ENCODE measurements at regions not wholly inside any gene's neighbourhood (a gene's known extent, or its start where the extent isn't known, plus 50 kb on each side); places are given as distances from the start of the nearest gene placed in this dataset.

GRCh38 chr2:173854141-173854540 is 111.0 kb downstream of the SP3 start:
- H3K36me3 ChIP-seq (replicated peaks in 1 of 2; ENCODE audit: control insufficient read depth in 1 of 2, insufficient read depth in 2 of 2, low read length in 2 of 2) = no peaks in the 10 kb centered on the region
- H3K9ac ChIP-seq (ENCODE audit: insufficient read depth, low read depth, low read length) = no peak overlapping the region
- no peak for FAIRE-seq
- TF ChIP-seq THYN1 (CRISPR knock-in tag; IDR thresholded peaks at IDR 0.05; ENCODE audit: borderline replicate concordance, low read depth) (no peak), POLR2AphosphoS2 (IDR thresholded peaks at IDR 0.05; ENCODE audit: low read depth, low read length) (no peak), ZSCAN20 (CRISPR knock-in tag; IDR thresholded peaks at IDR 0.05; ENCODE audit: borderline replicate concordance) (no peak), TP53 (CRISPR knock-in tag; conservative IDR thresholded peaks at IDR 0.05) (no peak)
- no peaks in the 10 kb centered on the region for H3K4me1 ChIP-seq (ENCODE audit: insufficient read depth, low read length)
- CTCF ChIA-PET (ENCODE audit: low intra/inter-chr PET ratio, low total read pairs) = no interaction called here
- WGBS (ENCODE audit: low lambda C conversion rate) = 42% methylated on average over 6 of the region's 6 CpGs
- H3K9me3 ChIP-seq (ENCODE audit: low read length) = no peaks in the 10 kb centered on the region
- no peak for ATAC-seq
- POLR2A ChIA-PET = no interaction called here
- no peak overlapping the region for H3K4me2 ChIP-seq (ENCODE audit: low read depth, low read length)
- DNase-seq (ENCODE audit: low spot score) = no peak
- no peak overlapping the region for H2AFZ ChIP-seq (ENCODE audit: low read length)
- intact Hi-C loops (cut with micrococcal nuclease; ENCODE audit: unreplicated experiment) = no loop called here
- in situ Hi-C loops (cut with HindIII; ENCODE audit: extremely low pct_ligation_motif_present, low pct_unique_long_range_greater_than_20kb) = no loop called here
- H3K27ac ChIP-seq (ENCODE audit: extremely low read length, insufficient read depth, low read length) = no peak overlapping the region
- H4K20me1 ChIP-seq (ENCODE audit: insufficient read depth, low read length) = no peaks in the 10 kb centered on the region
- H3K79me2 ChIP-seq (ENCODE audit: insufficient read depth, low read length) = no peaks in the 10 kb centered on the region
- H3K4me3 ChIP-seq (replicated peaks in 1 of 3; ENCODE audit: insufficient read depth in 1 of 3, low read depth in 2 of 3, low read length in 3 of 3) = no peak overlapping the region
- H3K27me3 ChIP-seq (ENCODE audit: control insufficient read depth in 1 of 2, insufficient read depth in 2 of 2, low read length in 2 of 2) = peaks cover 0 to 33% of the 10 kb centered on the region in 2 experiments; a peak in 3 of 5 replicates
- BruUV-seq (replicated peaks) = no TSS peak

- no TSS peak for BruUV-seq (replicated peaks)
- Histone ChIP-seq H2AFZ (ENCODE audit: low read length) (no peak overlapping the region), H3K4me1 (ENCODE audit: insufficient read depth, low read length) (no peaks in the 10 kb centered on the region), H4K20me1 (ENCODE audit: insufficient read depth, low read length) (no peaks in the 10 kb centered on the region), H3K27ac (ENCODE audit: extremely low read length, insufficient read depth, low read length) (no peak overlapping the region), H3K4me3 (replicated peaks in 1 of 3; ENCODE audit: insufficient read depth in 1 of 3, low read depth in 2 of 3, low read length in 3 of 3) (no peak overlapping the region), H3K4me2 (ENCODE audit: low read depth, low read length) (no peak overlapping the region), H3K27me3 (ENCODE audit: control insufficient read depth in 1 of 2, insufficient read depth in 2 of 2, low read length in 2 of 2) (peaks cover 0 to 32% of the 10 kb centered on the region in 2 experiments; a peak in 3 of 5 replicates), H3K36me3 (replicated peaks in 1 of 2; ENCODE audit: control insufficient read depth in 1 of 2, insufficient read depth in 2 of 2, low read length in 2 of 2) (no peaks in the 10 kb centered on the region), H3K79me2 (ENCODE audit: insufficient read depth, low read length) (no peaks in the 10 kb centered on the region), H3K9ac (ENCODE audit: insufficient read depth, low read depth, low read length) (no peak overlapping the region), H3K9me3 (ENCODE audit: low read length) (no peaks in the 10 kb centered on the region)
- POLR2A ChIA-PET = no interaction called here
- TF ChIP-seq SMC3 (IDR thresholded peaks at IDR 0.05; ENCODE audit: low read length) = no peak
- no peak for TF ChIP-seq YEATS4 (CRISPR knock-in tag; IDR thresholded peaks at IDR 0.05; ENCODE audit: borderline replicate concordance)
- no peak for TF ChIP-seq MED8 (CRISPR knock-in tag; IDR thresholded peaks at IDR 0.05; ENCODE audit: insufficient replicate concordance)
- no peak for TF ChIP-seq THAP8 (CRISPR knock-in tag; IDR thresholded peaks at IDR 0.05; ENCODE audit: borderline replicate concordance)
- TF ChIP-seq ZFP90 (CRISPR knock-in tag; IDR thresholded peaks at IDR 0.05; ENCODE audit: borderline replicate concordance) = no peak
- TF ChIP-seq KLF13 (CRISPR knock-in tag; IDR thresholded peaks at IDR 0.05) = no peak
- TF ChIP-seq ZNF749 (CRISPR knock-in tag; IDR thresholded peaks at IDR 0.05; ENCODE audit: borderline replicate concordance) = no peak
- FAIRE-seq = no peak
- no peak for ATAC-seq
- in situ Hi-C loops (cut with HindIII; ENCODE audit: extremely low pct_ligation_motif_present, low pct_unique_long_range_greater_than_20kb) (no loop called here), intact Hi-C loops (cut with micrococcal nuclease; ENCODE audit: unreplicated experiment) (no loop called here)
- WGBS (ENCODE audit: low lambda C conversion rate) = 47% methylated on average over 5 of the region's 5 CpGs
- no peak for DNase-seq (ENCODE audit: low spot score)
- CTCF ChIA-PET (ENCODE audit: low intra/inter-chr PET ratio, low total read pairs) = no interaction called here
Observed at GRCh38 chr2:173854840-173855239, 110.3 kb downstream of the SP3 start.

Measured in HepG2 (cell line).